H1 (cell line): ENCODE measurements at regions not wholly inside any gene's neighbourhood (a gene's known extent, or its start where the extent isn't known, plus 50 kb on each side); places are given as distances from the start of the nearest gene placed in this dataset.

Experiments used
- CHD1 ChIP-seq: IDR thresholded peaks from 2 replicates; pipeline ENCODE4 v1.6.1; 2012; ENCODE audit warnings: low read depth, low read length, improper control_type of control experiment
- CHD7 ChIP-seq: fragments of 300-600 bp; sonication (generic); IDR thresholded peaks from 2 replicates; pipeline ENCODE4 v1.7.1; 2012; ENCODE audit warnings: low read length, moderate library complexity, mild to moderate bottlenecking, inconsistent platforms; ENCODE audit not compliant: insufficient replicate concordance
- CTBP2 ChIP-seq: IDR thresholded peaks from 2 replicates; pipeline ENCODE4 v1.7.0; 2011; ENCODE audit warnings: borderline replicate concordance, mild to moderate bottlenecking, moderate library complexity, mixed read lengths, low read length; ENCODE audit not compliant: insufficient read depth, insufficient read length
- GABPA ChIP-seq: IDR thresholded peaks from 2 replicates; pipeline ENCODE4 v1.6.1; 2011; ENCODE audit warnings: mild to moderate bottlenecking, low read length, moderate library complexity, borderline replicate concordance; ENCODE audit not compliant: insufficient read depth
- JUND ChIP-seq: IDR thresholded peaks from 2 replicates; pipeline ENCODE4 v1.6.1; 2011; ENCODE audit warnings: mild to moderate bottlenecking, improper control_type of control experiment, low read length
- KDM4A ChIP-seq: IDR thresholded peaks from one replicate; pipeline ENCODE4 v1.7.1; 2012; ENCODE audit warnings: low read depth, mild to moderate bottlenecking, moderate library complexity, low read length, inconsistent platforms; ENCODE audit not compliant: severe bottlenecking
- SRF ChIP-seq: IDR thresholded peaks from 2 replicates; pipeline ENCODE4 v1.6.1; 2011; ENCODE audit warnings: mild to moderate bottlenecking, low read depth, low read length, moderate library complexity

- TF ChIP-seq CTBP2, result no peak
- TF ChIP-seq CHD7, result no peak
- no peak for TF ChIP-seq JUND
- no peak for TF ChIP-seq SRF
- no peak for TF ChIP-seq KDM4A
- TF ChIP-seq CHD1, result no peak
- TF ChIP-seq GABPA, result no peak
Observed at GRCh38 chr16:35841632-35842031, 2382.2 kb downstream of the TP53TG3F start (continued).
